Right hindlimb (tissue), 1 donor: ENCODE measurements at regions not wholly inside any gene's neighbourhood (a gene's known extent, or its start where the extent isn't known, plus 50 kb on each side); places are given as distances from the start of the nearest gene placed in this dataset.

Source experiments
- DNase-seq: peaks from one replicate; pipeline ENCODE4 v3.0.0-alpha.2; 2018

GRCh38 chr4:24668956-24669355, 84.6 kb upstream of the DHX15 start:
- no peak for DNase-seq

GRCh38 chr4:24669751-24670150, 85.4 kb upstream of the DHX15 start:
- DNase-seq: no peak

GRCh38 chr4:24671849-24672248, 87.5 kb upstream of the DHX15 start:
- no peak for DNase-seq

- no peak for DNase-seq
Measured at GRCh38 chr4:24672880-24673279, 88.5 kb upstream of the DHX15 start.

- DNase-seq: no peak
Measured at GRCh38 chr4:24674279-24674678, 89.9 kb upstream of the DHX15 start.

GRCh38 chr4:24675721-24676389, 91.5 kb upstream of the DHX15 start:
- DNase-seq: no peak

- DNase-seq: no peak
Measured at GRCh38 chr4:24677909-24678308, 93.6 kb upstream of the DHX15 start.

GRCh38 chr4:24680746-24681448, 96.5 kb upstream of the DHX15 start:
- DNase-seq: no peak

GRCh38 chr4:24683116-24683515, 98.8 kb upstream of the DHX15 start:
- DNase-seq: no peak

GRCh38 chr4:24686866-24687692, 102.7 kb upstream of the DHX15 start:
- no peak for DNase-seq

- no peak for DNase-seq
Measured at GRCh38 chr4:24688453-24688852, 104.1 kb upstream of the DHX15 start.

- no peak for DNase-seq
Measured at GRCh38 chr4:24689212-24689611, 104.9 kb upstream of the DHX15 start.

- DNase-seq: no peak
Measured at GRCh38 chr4:24690436-24690835, 104.9 kb upstream of the SOD3 start.

GRCh38 chr4:24693636-24694035, 101.7 kb upstream of the SOD3 start:
- DNase-seq: no peak

- no peak for DNase-seq
Measured at GRCh38 chr4:24700118-24700517, 95.3 kb upstream of the SOD3 start.

- no peak for DNase-seq
Measured at GRCh38 chr4:24701683-24702082, 93.7 kb upstream of the SOD3 start.

- no peak for DNase-seq
Measured at GRCh38 chr4:24702281-24702680, 93.1 kb upstream of the SOD3 start.

- no peak for DNase-seq
Measured at GRCh38 chr4:24703298-24703697, 92.1 kb upstream of the SOD3 start.

GRCh38 chr4:24704149-24704548, 91.2 kb upstream of the SOD3 start:
- DNase-seq: no peak

- DNase-seq: no peak
Measured at GRCh38 chr4:24705016-24705753, 90.2 kb upstream of the SOD3 start.

GRCh38 chr4:24713604-24714003, 81.8 kb upstream of the SOD3 start:
- no peak for DNase-seq

- no peak for DNase-seq
Measured at GRCh38 chr4:24719615-24720014, 75.8 kb upstream of the SOD3 start.

- no peak for DNase-seq
Measured at GRCh38 chr4:24720436-24720835, 74.9 kb upstream of the SOD3 start.
